GM23338 (cell line): ENCODE measurements at regions not wholly inside any gene's neighbourhood (a gene's known extent, or its start where the extent isn't known, plus 50 kb on each side); places are given as distances from the start of the nearest gene placed in this dataset.

Experiments
- ATAC-seq: fragments of 200-7000 bp; cut with Tn5 transposase; 3 replicates; pipeline ENCODE4 v1.9.1; 2020
- DNase-seq: peaks from one replicate; pipeline ENCODE4 v3.0.0-alpha.2; 2015; ENCODE audit warnings: low spot score
- H2AFZ ChIP-seq: fragments of 200-600 bp; sonication (generic); 2 replicates; pipeline ENCODE4 v1.8.0; 2016; ENCODE audit warnings: antibody characterized with exemption, mild to moderate bottlenecking, moderate library complexity
- H3F3A ChIP-seq: fragments of 200-600 bp; sonication (generic); replicated peaks from 2 replicates; pipeline ENCODE4 v1.8.0; 2017; ENCODE audit warnings: antibody characterized with exemption, mixed run types, low read depth
- H3K27ac ChIP-seq: fragments of 200-600 bp; sonication (generic); 2 replicates; pipeline ENCODE4 v1.6.1; 2016; ENCODE audit warnings: low read depth
- H3K27me3 ChIP-seq: fragments of 200-600 bp; sonication (generic); 2 replicates; pipeline ENCODE4 v1.8.0; 2016; ENCODE audit warnings: mild to moderate bottlenecking, mixed run types, moderate library complexity; ENCODE audit not compliant: insufficient read depth
- H3K36me3 ChIP-seq: fragments of 200-600 bp; sonication (generic); 2 replicates; pipeline ENCODE4 v1.8.0; 2016; ENCODE audit warnings: mild to moderate bottlenecking; ENCODE audit not compliant: insufficient read depth
- H3K4me1 ChIP-seq: fragments of 200-600 bp; sonication (generic); 2 replicates; pipeline ENCODE4 v1.8.0; 2016; ENCODE audit warnings: mild to moderate bottlenecking, moderate library complexity; ENCODE audit not compliant: insufficient read depth
- H3K4me2 ChIP-seq: fragments of 200-600 bp; sonication (generic); 2 replicates; pipeline ENCODE4 v1.7.1; 2017; ENCODE audit warnings: mixed run types
- H3K4me3 ChIP-seq: fragments of 200-600 bp; sonication (generic); 2 replicates; pipeline ENCODE4 v1.6.1; 2016; ENCODE audit warnings: mixed run types
- H3K79me2 ChIP-seq: fragments of 200-600 bp; sonication (generic); replicated peaks from 2 replicates; pipeline ENCODE4 v1.8.0; 2017; ENCODE audit warnings: mild to moderate bottlenecking; ENCODE audit not compliant: insufficient read depth
- H3K9me2 ChIP-seq: fragments of 200-600 bp; sonication (generic); 2 replicates; pipeline ENCODE4 v1.8.0; 2017; ENCODE audit not compliant: insufficient read depth
- H4K20me1 ChIP-seq: fragments of 200-600 bp; sonication (generic); replicated peaks from 2 replicates; pipeline ENCODE4 v1.8.0; 2017; ENCODE audit warnings: mild to moderate bottlenecking; ENCODE audit not compliant: insufficient read depth
- H3K27ac Mint-ChIP-seq: 2 replicates; pipeline ENCODE4 v1.8.0; 2020; ENCODE audit warnings: inconsistent platforms, mild to moderate bottlenecking, moderate library complexity, mixed read lengths
- H3K27me3 Mint-ChIP-seq: 3 replicates; pipeline ENCODE4 v1.8.0; 2022; ENCODE audit warnings: low read depth, mild to moderate bottlenecking, moderate library complexity, mixed read lengths, inconsistent platforms; ENCODE audit not compliant: insufficient read depth, poor library complexity
- H3K36me3 Mint-ChIP-seq: 3 replicates; pipeline ENCODE4 v1.8.0; 2021; ENCODE audit warnings: low read depth, mild to moderate bottlenecking, inconsistent platforms, moderate library complexity, mixed read lengths
- H3K4me1 Mint-ChIP-seq: 3 replicates; pipeline ENCODE4 v1.8.0; 2020; ENCODE audit warnings: mild to moderate bottlenecking, inconsistent platforms, mixed read lengths
- H3K4me3 Mint-ChIP-seq: 3 replicates; pipeline ENCODE4 v1.8.0; 2021; ENCODE audit warnings: moderate library complexity, mild to moderate bottlenecking, inconsistent platforms, mixed read lengths
- H3K9me3 Mint-ChIP-seq: 3 replicates; pipeline ENCODE4 v1.8.0; 2020; ENCODE audit warnings: moderate library complexity, mild to moderate bottlenecking, inconsistent platforms, mixed read lengths
- CREB1 ChIP-seq: fragments of 250-450 bp; sonication (Bioruptor Pico); IDR thresholded peaks from 2 replicates; pipeline ENCODE4 v1.5.0; 2020; ENCODE audit warnings: low read depth, mild to moderate bottlenecking, moderate library complexity
- EZH2phosphoT487 ChIP-seq: fragments of 200-600 bp; sonication (generic); IDR thresholded peaks from one replicate; pipeline ENCODE4 v1.8.1; 2018; ENCODE audit warnings: antibody characterized with exemption; ENCODE audit not compliant: unreplicated experiment
- JUNB ChIP-seq: IDR thresholded peaks from one replicate; pipeline ENCODE4 v1.6.1; 2016; ENCODE audit warnings: antibody characterized with exemption; ENCODE audit not compliant: unreplicated experiment
- NANOG ChIP-seq: IDR thresholded peaks from 2 replicates; pipeline ENCODE4 v1.6.1; 2016; ENCODE audit warnings: antibody characterized with exemption, borderline replicate concordance
- POLR2AphosphoS5 ChIP-seq: IDR thresholded peaks from 2 replicates; pipeline ENCODE4 v1.6.1; 2016; ENCODE audit warnings: antibody characterized with exemption, low read depth
- STAT1 ChIP-seq: IDR thresholded peaks from one replicate; pipeline ENCODE4 v1.6.1; 2016; ENCODE audit warnings: antibody characterized with exemption; ENCODE audit not compliant: unreplicated experiment
- ZNF114 ChIP-seq: fragments of 250-450 bp; sonication (Bioruptor Pico); IDR thresholded peaks from 2 replicates; pipeline ENCODE4 v1.5.0; 2020; ENCODE audit warnings: mild to moderate bottlenecking, moderate library complexity
- ZNF331 ChIP-seq: fragments of 250-450 bp; sonication (Bioruptor Pico); IDR thresholded peaks from 2 replicates; pipeline ENCODE4 v1.5.0; 2020; ENCODE audit warnings: low read depth, mild to moderate bottlenecking, moderate library complexity
- TF ChIP-seq, protein P1 (sequence below), 2 experiments: fragments of 200-600 bp in 1 of 2; sonication (generic) in 1 of 2; conservative IDR thresholded peaks; 2 replicates each; pipeline versions ENCODE4 v1.5.1 to v1.6.1; 2016 to 2017; ENCODE audit warnings: antibody characterized with exemption in 2 of 2, low read depth in 2 of 2, mild to moderate bottlenecking in 2 of 2, moderate library complexity in 1 of 2
- TF ChIP-seq, protein P2 (sequence below): IDR thresholded peaks from 2 replicates; pipeline ENCODE4 v1.6.1; 2016; ENCODE audit warnings: antibody characterized with exemption

DNA sequence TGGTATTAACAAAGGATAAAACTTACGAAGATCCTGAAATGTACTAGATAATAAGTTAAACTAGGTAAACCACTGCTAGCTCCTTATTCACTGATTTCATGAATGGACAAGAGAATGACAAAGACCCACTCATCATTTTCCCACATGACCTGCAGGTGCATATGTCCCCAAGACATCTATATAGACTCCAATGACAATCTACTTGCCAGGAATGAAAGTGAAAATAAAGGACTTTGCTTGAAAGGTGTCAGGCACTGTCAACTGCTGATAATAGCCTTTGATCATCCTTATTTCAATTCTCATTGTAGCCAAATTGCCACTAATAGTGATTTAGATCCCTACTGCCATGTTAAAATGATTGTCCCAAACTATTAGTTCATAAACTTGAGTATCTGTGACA, 321.8 kb downstream of the HACE1 start (continued):
- TF ChIP-seq, protein P1, sequence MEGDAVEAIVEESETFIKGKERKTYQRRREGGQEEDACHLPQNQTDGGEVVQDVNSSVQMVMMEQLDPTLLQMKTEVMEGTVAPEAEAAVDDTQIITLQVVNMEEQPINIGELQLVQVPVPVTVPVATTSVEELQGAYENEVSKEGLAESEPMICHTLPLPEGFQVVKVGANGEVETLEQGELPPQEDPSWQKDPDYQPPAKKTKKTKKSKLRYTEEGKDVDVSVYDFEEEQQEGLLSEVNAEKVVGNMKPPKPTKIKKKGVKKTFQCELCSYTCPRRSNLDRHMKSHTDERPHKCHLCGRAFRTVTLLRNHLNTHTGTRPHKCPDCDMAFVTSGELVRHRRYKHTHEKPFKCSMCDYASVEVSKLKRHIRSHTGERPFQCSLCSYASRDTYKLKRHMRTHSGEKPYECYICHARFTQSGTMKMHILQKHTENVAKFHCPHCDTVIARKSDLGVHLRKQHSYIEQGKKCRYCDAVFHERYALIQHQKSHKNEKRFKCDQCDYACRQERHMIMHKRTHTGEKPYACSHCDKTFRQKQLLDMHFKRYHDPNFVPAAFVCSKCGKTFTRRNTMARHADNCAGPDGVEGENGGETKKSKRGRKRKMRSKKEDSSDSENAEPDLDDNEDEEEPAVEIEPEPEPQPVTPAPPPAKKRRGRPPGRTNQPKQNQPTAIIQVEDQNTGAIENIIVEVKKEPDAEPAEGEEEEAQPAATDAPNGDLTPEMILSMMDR (conservative IDR thresholded peaks at IDR 0.05; ENCODE audit: low read depth in 2 of 2): no peak

DNA sequence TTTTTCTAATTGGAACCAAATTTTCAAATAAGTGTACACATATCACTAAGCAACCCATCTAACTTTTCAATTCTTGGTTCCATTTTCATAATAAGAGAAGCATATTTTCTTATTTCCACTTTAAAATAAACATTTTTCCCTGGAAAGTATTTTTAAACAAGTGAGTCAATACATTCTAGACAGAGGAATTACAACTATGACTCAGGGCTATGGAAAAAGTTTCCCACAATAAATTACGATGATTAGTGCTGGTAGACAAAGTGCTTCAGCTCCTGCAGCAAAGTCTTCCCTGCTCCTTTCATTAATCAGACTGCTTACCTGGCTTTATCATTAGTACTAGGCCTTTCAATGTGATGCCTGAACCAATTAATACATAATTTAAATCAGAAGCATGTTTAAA, 322.5 kb downstream of the HACE1 start:
- Histone ChIP-seq H3K4me2 (no peak overlapping the region), H3K4me1 (no peaks in the 10 kb centered on the region), H3K4me3 (no peak overlapping the region), H3K79me2 (no peaks in the 10 kb centered on the region), H3F3A (no peaks in the 10 kb centered on the region), H3K9me2 (no peaks in the 10 kb centered on the region), H3K27me3 (no peaks in the 10 kb centered on the region), H2AFZ (no peak overlapping the region), H3K36me3 (no peaks in the 10 kb centered on the region), H4K20me1 (no peaks in the 10 kb centered on the region), H3K27ac (no peak overlapping the region)
- no peak for TF ChIP-seq ZNF114
- Mint-ChIP-seq H3K36me3 (no peaks in the 10 kb centered on the region), H3K27ac (no peak overlapping the region), H3K27me3 (no peaks in the 10 kb centered on the region), H3K4me3 (no peak overlapping the region), H3K9me3 (no peaks in the 10 kb centered on the region), H3K4me1 (peaks cover 3% of the 10 kb centered on the region)
- no peak for ATAC-seq
- no peak for DNase-seq

DNA sequence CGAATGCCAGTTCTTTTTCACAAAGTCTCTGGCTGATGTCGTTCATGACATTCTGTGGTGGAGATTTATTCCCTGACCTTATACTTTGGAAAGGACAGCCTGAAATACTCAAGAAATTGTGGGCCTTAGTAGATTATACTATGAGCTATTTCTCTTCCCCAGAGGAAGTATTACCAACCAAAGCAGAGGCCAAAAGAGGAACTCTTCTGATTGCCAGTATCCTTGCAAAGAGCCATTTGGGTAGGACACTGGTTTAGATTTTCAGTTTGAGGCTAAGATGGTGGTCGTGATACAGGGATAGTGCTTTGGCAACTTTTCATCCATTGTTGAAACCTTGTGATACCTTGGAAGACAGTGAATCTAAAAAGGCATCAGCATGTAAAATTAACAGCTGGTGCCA, 327.3 kb downstream of the HACE1 start:
- Mint-ChIP-seq H3K36me3 (no peaks in the 10 kb centered on the region), H3K27ac (no peak overlapping the region), H3K4me3 (no peak overlapping the region), H3K9me3 (no peaks in the 10 kb centered on the region), H3K27me3 (no peaks in the 10 kb centered on the region), H3K4me1 (peaks cover 8% of the 10 kb centered on the region)
- Histone ChIP-seq H3K79me2 (no peaks in the 10 kb centered on the region), H3K4me1 (no peaks in the 10 kb centered on the region), H3K36me3 (no peaks in the 10 kb centered on the region), H3K27me3 (no peaks in the 10 kb centered on the region), H3K9me2 (no peaks in the 10 kb centered on the region), H3K4me3 (no peak overlapping the region), H3K27ac (no peak overlapping the region), H3K4me2 (no peak overlapping the region), H2AFZ (no peak overlapping the region), H3F3A (no peaks in the 10 kb centered on the region), H4K20me1 (no peaks in the 10 kb centered on the region)
- TF ChIP-seq NANOG (no peak), POLR2AphosphoS5 (no peak), ZNF114 (no peak), EZH2phosphoT487 (no peak), JUNB (no peak)
- TF ChIP-seq, protein P2, sequence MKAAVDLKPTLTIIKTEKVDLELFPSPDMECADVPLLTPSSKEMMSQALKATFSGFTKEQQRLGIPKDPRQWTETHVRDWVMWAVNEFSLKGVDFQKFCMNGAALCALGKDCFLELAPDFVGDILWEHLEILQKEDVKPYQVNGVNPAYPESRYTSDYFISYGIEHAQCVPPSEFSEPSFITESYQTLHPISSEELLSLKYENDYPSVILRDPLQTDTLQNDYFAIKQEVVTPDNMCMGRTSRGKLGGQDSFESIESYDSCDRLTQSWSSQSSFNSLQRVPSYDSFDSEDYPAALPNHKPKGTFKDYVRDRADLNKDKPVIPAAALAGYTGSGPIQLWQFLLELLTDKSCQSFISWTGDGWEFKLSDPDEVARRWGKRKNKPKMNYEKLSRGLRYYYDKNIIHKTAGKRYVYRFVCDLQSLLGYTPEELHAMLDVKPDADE: no peak
- ATAC-seq (no peak), DNase-seq (no peak)

DNA sequence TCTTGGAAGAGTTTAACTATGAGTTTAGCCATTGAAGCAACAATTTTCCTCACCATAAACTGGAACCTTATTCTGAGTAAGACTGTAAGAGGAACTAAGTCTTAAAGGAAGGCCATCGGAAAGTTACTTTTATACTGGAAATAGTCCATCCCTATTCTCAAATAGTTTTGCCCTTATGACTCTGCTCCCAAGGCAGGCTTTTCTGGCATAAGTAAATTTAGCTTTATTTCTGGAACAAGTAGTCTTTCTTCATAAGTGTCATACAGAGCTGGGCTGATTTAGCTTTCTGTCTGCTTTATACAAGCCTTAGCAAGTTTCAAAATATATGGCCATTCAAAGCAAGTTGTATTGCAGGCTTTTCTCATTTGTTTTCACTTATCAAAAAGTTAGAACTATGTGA, 328.1 kb downstream of the HACE1 start:
- Histone ChIP-seq H3K27me3 (no peaks in the 10 kb centered on the region), H3K4me2 (no peak overlapping the region)
- TF ChIP-seq POLR2AphosphoS5: no peak
- TF ChIP-seq, protein P1 (conservative IDR thresholded peaks at IDR 0.05; ENCODE audit: low read depth in 2 of 2): no peak
- TF ChIP-seq CREB1 (CRISPR knock-in tag): no peak
- no peak for TF ChIP-seq EZH2phosphoT487
- TF ChIP-seq, protein P2: no peak
- no peak for TF ChIP-seq ZNF331 (CRISPR knock-in tag)
- no peak for TF ChIP-seq STAT1

More for the DNA sequence above, 328.1 kb downstream of the HACE1 start:
- Histone ChIP-seq H3K4me3 (no peak overlapping the region), H4K20me1 (no peaks in the 10 kb centered on the region), H3K9me2 (no peaks in the 10 kb centered on the region), H3K27ac (no peak overlapping the region), H2AFZ (no peak overlapping the region), H3F3A (no peaks in the 10 kb centered on the region), H3K79me2 (no peaks in the 10 kb centered on the region), H3K36me3 (no peaks in the 10 kb centered on the region), H3K4me1 (no peaks in the 10 kb centered on the region)
- Mint-ChIP-seq H3K27me3 (no peaks in the 10 kb centered on the region), H3K27ac (no peak overlapping the region), H3K36me3 (no peaks in the 10 kb centered on the region), H3K9me3 (no peaks in the 10 kb centered on the region), H3K4me1 (peaks cover 14% of the 10 kb centered on the region), H3K4me3 (no peak overlapping the region)
- ATAC-seq (no peak), DNase-seq (no peak)
